Activated CD8-positive, alpha-beta memory T cell treated with anti-CD3 and anti-CD28 coated beads for 24 hours (primary cell): ENCODE measurements at regions not wholly inside any gene's neighbourhood (a gene's known extent, or its start where the extent isn't known, plus 50 kb on each side); places are given as distances from the start of the nearest gene placed in this dataset.

Experiments
- DNase-seq: peaks from one replicate; pipeline ENCODE4 v3.0.0-alpha.2; 2020

DNA sequence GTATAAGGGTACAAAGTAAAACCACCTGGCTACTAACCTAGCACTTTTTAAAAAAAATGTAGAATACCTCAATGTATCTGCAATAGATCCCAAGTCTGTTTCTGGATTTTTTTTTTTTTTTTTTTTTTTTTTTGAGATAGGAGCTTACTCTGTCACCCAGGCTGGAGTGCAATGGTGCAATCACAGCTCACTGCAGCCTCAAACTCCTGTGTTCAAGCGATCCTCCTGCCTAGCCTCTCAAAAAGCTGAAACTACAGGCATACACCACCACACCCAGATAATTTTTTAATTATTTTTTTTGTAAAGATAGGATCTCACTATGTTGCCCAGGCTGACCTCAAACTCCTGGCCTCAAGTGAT lies 537.5 kb upstream of the CAMK1G start:
- DNase-seq: no peak

DNA sequence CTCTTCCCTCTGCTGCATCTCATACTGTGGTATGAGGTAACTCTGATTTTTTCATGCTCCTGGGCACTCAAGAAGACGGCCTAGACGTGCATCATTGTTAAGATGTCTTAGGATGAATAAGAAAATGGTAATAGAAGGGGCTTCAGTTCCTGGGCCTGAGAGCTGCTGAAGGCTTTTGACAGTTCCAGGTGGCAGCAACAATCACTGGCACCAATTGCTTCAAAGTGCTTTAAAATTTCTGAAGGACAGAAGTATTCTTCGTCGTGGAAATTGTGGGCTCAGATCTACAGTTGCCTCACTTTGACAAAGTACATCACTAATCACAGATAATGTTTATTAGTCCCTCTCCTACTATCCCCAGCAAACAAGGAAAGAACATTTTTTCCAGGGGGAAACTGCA lies 536.6 kb upstream of the CAMK1G start:
- no peak for DNase-seq

DNA sequence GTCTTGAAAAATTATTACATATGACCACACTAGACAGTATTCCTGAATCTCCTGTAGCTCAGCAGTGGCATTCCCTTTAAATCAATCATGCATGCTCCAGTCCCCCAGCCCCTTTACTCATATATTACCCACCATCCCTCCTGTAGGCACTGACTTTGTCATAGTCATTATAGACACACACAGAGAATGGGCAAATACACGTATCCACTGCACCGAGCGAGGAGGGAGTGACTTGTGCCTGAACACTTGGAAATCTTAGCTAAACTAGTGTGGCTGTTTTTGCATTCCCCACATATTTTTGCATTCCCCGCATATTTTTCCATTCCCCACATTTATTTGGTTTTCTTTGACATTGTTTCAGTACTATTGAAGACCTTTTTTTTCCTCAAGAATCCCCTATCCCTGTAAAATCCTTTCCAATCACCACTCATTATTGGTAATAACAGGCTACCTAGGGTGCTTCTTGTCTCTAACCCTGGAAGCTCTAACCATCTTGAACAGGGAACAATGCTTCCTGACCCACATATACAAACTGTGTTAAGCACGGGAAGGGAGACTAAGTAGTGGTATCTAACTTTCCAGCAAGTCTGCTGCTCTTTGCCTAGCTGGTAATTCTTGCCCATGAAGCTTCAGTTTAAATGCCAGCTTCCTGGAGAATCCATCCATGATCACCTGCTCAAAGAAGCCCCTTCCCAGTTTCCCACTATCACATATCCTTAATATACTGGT lies 534.4 kb upstream of the CAMK1G start:
- DNase-seq: no peak

DNA sequence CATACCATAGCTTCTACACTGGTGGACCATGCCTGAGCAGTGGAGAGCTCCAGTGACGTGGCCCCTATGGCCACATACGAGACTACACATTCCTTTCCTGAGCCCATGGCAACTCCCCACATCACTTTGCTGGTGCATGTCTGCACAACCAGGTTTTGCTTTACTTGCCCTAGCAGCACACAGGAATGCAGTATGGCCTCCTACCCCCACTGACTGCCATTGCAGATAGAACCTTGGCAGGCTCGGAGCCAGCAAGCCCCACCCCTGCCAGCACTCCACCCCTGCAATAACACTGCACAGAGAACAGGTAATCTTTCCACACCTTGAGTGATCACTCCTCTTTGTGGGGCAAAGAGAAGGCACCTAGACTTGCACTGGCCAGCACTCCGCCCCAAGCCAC lies 531.9 kb upstream of the CAMK1G start:
- DNase-seq: no peak

DNA sequence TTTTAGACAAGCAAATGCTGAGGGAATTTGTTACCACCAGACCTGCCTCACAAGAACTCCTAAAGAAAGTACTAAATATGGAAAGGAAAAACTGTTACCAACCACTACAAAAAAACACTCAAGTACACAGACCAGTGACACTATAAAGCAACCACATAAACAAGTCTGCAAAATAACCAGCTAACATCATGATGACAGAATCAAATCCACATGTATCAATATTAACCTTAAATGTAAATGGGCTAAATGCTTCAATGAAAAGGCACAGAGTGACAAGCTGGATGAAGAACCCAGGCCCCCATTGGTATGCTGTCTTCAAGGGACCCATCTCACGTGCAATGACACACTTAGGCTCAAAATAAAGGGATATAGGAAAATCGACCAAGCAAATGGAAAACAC lies 529.9 kb upstream of the CAMK1G start:
- no peak for DNase-seq

DNA sequence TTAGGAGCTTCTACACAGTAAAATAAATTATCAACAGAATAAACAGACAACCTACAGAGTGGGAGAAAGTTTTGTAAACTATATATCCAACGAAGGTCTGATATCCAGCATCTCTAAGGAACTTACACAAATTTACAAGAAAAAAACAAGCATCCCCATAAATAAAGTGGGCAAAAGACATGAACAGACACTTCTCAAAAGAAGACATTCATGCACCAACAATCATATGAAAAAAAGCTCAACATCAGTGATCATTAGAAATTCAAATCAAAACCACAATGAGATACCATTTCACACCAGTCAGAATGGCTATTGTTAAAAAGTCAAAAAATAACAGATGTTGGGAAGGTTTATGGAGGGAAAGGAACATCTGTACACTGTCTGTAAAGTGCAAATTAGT lies 526.4 kb upstream of the CAMK1G start:
- no peak for DNase-seq

DNA sequence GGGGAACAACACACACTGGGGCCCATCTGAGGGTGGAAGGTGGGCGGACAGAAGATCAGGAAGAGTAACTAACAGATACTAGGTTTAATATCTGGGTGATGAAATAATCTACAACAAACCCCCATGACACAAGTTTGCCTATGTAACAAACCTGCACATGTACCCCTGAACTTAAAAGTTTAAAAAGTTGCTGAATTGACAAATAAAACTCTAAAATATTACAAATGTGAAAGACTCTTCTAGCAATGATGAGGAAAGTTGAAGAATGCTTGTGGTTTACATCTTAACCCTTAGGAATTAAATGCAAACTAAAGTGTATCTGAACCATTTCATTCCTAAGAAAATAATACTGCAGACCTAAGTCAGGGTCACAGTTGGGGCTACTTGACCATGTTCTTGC lies 525.6 kb upstream of the CAMK1G start:
- DNase-seq: no peak

DNA sequence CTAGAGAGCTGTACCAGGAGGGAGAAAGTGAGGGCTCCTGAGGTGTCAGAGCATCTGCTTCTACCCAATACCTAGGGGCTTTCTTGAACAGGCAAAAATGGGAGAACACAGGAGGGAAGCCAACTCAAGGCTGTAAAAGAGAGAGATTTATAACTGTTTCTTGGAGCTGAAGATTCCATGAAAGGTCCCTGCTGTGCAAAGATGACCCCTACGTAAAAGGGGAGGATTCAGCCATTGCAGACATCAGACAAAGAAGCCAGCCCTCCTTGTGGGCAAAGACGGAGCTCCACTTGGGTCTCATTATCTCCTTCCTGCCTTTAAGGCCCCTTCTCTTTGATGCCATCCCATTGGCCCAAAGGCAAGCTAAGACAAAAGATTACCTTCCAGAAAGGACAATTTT lies 524.1 kb upstream of the CAMK1G start:
- DNase-seq: no peak

DNA sequence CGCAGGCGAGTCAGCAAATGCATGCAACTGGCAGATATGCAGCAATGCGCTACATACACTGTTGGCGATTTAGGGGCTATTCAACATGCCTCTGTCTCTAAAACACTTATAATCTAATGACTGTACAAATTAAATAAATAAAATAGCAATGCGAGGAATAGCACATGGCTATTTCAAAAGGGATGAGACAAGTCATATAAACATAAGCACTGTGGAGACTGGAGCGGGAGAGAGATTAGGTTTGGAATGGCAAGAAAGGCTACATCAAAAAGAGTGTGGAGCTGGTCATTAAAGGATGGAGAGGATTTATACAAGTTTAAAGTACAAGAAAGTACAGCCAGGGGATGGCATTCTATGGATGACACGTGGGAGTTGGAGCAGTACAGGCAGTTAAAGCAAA lies 523.5 kb upstream of the CAMK1G start:
- no peak for DNase-seq

DNA sequence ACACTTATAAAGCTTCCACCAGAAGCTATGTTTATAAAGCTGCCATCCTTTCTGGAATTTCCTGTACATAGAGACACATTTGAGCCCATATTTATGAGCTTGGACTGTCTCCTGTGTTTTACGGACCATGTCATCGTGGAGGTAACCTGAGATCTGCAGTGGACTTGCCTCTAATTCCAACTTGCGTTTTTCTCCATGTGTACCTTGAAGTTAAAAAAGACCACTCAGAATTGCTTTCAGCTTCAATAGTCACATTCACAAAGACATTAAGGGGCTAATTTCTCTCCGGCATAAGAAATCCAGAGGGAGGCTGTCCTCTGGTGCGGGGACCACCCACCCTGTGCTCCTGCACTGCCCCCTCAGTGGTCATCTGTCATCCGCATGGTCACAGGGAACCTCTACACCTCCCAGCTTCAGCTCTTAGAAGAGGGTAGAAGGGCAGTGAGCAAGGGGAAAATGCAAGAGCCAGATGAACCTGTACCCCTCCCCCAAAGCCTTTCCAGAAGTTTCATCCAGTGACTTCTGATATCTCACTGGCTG lies 521.4 kb upstream of the CAMK1G start:
- DNase-seq: no peak

DNA sequence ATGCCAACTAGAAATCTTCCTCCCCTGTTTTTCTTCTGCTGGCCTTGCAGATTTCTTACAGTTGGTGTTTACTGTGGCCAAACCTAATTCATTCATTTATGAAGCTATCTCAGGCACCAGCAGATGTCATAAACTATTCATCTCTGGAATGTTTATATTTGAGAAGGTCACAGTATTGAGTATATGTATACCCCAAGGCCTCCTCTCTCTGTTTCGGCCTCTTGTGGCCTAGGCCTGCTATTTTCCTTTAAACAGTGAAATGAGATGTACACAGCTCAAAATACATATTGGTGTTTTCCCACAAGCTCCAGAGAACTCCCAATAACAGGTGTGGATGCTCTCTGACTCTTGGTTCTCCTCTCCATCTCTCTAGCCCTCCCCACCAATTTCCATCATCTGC lies 520.7 kb upstream of the CAMK1G start:
- no peak for DNase-seq

DNA sequence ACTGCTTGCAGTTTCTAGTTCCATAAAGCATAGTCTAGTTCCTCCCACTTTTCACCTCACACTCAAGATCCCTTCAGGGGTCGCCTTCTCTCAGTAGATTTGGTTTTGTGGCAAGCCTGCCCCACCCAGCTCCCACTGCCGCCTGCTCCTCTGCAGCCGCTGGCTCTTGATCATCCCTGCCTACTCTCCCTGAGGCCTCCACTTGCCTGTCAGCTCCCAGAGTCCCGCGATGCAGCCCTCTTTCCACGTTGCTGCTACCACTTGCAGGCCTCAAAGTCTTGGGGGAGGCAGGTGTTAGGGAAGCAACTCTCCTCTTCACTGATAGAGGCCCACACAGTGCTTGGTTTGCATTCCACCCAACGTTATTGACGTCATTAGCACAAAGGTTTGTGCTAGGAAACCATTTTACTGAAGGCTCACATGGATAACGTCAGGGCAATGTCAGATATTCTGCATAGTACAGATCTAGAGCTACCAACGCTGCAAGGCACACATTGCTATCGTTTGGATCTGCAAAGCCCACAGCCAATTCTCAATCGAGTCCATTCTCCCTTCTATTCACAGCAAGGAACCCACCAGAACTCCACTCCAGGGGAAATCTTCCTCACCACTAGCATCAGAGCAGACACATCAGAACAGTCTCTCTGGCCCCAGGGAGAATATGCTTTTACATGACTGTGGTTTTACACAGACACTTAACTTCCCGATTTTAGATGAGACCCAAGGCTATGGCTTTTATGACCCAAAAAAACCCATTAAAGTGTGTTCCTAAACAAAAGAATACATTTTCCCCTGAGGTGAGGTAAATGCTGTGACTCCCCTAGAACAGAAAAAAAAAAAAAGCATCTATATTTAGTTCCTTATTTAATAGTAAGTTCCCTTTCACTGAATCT lies 519.5 kb upstream of the CAMK1G start:
- DNase-seq: no peak

DNA sequence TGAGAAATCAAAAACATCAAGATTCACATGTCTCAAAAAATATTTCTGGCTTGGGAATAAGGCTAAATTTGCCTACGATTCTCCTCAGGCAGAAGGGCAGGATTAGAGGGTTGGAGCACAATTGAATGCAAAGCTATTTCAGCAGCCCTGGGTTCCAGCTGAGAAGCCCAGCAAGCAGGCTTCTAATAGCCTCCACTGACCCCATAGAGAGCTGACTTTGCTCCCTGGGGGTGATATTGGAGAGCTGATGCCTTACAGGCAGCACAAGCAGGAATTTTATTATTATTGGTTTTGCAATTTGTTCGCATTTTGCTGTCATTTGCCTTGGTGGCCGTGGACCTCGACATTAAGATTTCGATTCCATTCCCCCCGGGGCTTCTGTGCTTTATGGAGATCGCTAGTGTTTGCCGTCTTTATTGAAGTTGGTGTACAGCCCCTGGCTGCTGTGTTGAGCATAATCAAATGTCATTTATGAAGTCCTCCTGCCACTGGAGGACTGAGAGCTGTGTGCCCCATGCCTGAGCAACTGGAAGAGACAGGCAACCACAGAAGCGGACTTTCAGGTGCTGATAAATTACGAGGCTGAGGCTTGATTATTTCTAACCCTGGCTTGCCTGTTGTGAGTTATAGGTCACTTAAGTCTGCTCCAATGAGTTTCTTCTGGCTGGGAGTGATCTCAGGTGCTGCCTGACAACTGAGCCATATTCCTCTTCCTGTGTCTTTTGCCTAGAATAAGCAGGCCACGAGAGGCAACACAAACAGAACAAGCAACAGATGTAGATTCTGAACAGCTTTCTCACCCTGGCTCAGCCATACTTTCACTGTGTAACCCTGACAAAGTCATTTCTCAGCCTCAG lies 518.4 kb upstream of the CAMK1G start:
- no peak for DNase-seq

DNA sequence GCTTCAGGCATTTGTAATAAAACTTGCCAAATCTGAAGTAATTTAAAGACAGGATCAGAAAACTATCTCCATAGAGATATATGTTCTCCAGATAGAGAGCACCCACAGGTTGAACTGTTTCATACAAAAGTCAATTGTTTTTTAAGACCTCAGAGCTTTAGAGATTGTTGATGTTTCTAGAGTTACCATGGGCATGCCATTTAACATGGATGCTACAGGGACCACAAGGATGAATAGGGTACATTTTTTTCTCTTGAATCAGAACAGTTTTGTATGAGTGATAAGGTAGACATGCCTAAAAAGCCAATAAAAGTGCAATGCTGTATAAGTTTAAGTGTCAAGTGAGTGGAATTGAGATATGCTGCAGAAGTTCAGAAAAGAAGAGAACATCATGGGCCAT lies 511.0 kb upstream of the CAMK1G start:
- DNase-seq: no peak

DNA sequence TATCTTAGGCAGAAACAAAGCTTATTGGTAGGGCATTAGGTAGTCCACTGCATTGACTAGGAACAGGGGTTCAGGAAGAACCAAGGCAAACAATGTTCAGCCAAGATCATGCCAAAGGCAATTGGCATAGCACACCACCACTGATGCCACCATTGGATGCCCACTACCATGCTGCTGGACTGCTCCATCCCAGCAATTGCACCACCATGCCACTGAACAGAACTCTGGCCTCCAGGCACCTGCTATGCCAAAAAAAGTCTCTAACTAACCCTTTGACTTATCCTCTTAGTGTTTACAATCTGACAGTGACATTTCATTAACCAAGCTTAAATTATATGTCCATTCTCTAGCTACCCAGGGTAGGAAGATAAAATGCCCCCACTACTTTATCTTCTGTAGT lies 509.6 kb upstream of the CAMK1G start:
- no peak for DNase-seq

DNA sequence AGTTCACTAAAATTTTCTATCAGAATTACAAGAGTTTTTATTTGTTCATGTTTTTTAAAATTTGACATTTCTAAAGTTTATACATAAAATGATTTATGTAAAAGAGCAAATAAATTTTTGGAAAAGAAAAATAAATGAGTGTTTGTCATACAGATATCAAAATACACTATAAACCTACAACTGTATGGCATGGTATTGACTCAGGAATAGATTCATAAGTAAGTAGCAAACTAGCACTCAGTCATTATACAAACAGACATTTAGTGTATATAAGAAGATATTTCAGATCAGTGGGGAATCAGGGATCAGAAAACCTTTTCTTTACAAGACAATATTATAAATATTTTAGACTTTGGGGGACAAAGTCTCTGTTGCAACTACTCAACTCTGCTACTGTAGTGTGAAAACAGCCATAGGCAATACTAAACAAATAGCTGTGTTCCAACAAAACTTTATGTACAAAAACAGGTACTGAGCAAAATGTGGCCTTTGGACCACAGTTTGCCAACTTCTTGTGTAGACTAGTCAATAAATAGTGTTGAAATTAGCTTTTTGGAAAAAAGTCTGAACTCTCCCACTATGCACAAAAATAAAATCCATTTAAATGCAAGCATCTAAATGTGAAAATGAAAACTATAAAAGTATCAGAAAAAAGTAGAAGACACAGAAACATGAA lies 508.8 kb upstream of the CAMK1G start:
- no peak for DNase-seq

DNA sequence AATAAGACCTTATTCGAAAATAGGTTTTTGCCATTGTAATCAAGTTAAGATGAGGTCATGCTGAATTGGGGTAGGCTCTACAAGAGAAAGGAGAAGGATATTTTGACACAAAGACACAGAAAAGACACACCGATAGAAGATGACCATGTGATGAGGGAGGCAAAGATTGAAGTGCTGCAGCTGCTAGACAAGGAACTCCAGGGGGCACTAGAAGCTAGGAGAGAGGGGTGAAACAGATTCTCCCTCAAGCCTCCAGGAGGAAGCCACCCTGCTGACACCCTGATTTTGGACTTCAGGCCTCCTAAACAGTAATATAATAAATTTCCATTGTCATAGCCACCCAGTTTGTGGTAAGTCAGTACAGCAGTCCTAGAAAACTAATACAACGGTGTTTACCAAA lies 506.8 kb upstream of the CAMK1G start:
- DNase-seq: no peak

DNA sequence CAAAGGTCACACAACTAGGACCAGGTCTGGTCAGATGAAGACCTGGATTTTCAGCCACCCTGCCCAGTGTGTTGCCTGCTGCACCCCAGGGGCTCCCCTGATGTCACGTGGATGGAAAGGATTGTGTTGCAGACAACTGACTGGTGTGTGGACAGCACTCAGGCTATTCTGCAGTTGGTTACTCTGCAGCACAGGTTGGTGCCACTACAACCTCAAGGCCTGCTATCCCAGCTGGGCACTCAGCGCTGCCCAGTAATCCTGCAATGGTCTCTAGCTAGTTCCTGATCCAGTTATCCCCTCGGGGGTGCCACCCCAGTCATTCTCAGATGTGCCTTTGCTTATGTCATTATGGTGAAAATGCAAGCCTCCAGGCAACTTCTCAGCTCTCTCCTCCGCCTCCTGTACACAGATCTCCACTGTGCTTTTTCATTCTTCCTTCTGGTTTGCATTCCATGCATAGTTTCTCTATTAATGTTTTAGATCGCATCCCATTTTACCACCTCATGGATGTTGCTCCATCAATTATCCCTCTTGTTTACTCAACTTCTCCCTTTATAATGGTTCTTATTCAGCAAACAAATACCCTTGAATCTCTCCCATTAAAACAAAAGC lies 503.2 kb upstream of the CAMK1G start:
- DNase-seq: no peak

DNA sequence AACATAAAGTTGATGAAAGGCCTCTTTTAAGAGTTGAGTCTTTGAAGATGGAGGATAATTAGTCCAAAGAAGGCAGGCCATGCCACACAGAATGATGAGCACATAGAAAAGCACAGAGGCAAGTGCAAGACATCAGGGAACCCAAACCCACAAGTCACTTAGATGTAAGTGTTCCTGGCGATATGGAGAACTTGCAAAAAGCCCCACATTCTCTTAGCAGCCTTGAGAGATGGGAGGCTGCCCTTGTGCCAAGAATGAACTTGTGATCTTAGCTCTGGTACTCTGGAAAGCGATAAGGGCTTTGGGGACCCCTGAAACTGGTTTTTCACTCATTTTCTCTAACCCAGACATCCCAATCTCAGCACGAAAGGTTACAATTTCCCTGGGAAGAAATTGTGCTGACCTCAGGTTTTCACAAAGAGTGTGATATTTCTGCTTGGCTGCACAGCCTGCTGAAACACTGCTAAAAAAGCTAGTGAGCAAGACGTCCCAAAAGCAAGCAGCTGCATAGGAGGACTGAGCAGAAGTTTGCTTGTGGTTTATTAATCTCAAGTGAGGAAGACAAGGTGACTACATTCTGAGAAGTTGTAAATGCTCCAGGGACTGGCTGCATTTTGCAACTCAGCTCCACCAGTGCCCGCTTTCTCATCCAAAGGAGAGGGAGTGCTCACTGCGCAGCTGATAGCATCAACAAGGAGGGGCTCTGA lies 496.9 kb upstream of the CAMK1G start:
- no peak for DNase-seq

DNA sequence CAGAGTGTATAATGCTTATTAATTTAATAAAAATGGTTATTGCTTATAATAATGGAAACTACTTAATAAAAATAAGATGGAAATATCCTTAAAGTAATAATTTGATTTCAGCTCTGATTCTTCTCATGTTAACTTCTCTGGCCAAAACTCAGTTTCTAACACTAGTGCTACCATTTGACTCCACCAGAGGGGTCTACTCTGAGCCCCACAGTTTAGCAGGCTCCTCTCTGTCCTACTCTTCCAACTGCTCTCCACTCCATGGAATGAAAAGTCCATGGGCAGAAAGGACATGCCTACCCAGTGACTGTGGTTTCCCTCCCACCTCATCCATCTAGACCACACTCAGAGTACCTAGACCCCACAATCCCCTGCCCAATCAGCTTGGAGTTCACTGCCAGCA lies 489.1 kb upstream of the CAMK1G start:
- DNase-seq: no peak
